ENCODE measurements at regions not wholly inside any gene's neighbourhood (a gene's known extent, or its start where the extent isn't known, plus 50 kb on each side); places are given as distances from the start of the nearest gene placed in this dataset.

- no peak for TF ChIP-seq CTCF (IDR thresholded peaks at IDR 0.05)
- 33 to 36% methylated on average over 2 of the region's 2 CpGs for WGBS, 2 donors
- no peak for ATAC-seq
Observed at GRCh38 chr2:139033300-139033699, 253.1 kb upstream of the NXPH2 start.

GRCh38 chr2:139031722-139032121 lies 251.5 kb upstream of the NXPH2 start:
- Histone ChIP-seq H3K4me1 (no peaks in the 10 kb centered on the region), H3K27ac (no peak overlapping the region), H3K9me3 (peaks cover 0 to 17% (median 0%) of the 10 kb centered on the region in 11 donors), H3K36me3 (no peaks in the 10 kb centered on the region), H3K4me3 (no peak overlapping the region), H3K27me3 (no peaks in the 10 kb centered on the region)
- intact Hi-C loops (cut with DNase I), result no loop called here
- no peak for TF ChIP-seq CTCF (IDR thresholded peaks at IDR 0.05)
- DNase-seq (no peak), ATAC-seq (peak in 2 of 8 donors; percentile 29 to 59)

More at GRCh38 chr2:139033300-139033699, 253.1 kb upstream of the NXPH2 start:
- Histone ChIP-seq H3K4me1 (no peaks in the 10 kb centered on the region), H3K27me3 (no peaks in the 10 kb centered on the region), H3K27ac (no peak overlapping the region), H3K4me3 (no peak overlapping the region), H3K9me3 (peaks cover 0 to 17% (median 0%) of the 10 kb centered on the region in 11 donors), H3K36me3 (no peaks in the 10 kb centered on the region)
- peak in 1 of 2 donors; percentile 11 for DNase-seq
- intact Hi-C loops (cut with DNase I), result no loop called here

GRCh38 chr2:139020287-139020686 lies 240.1 kb upstream of the NXPH2 start:
- DNase-seq, result no peak
- Histone ChIP-seq H3K36me3 (no peaks in the 10 kb centered on the region), H3K4me1 (no peaks in the 10 kb centered on the region), H3K27me3 (no peaks in the 10 kb centered on the region), H3K9me3 (peaks cover 0 to 44% (median 14%) of the 10 kb centered on the region in 11 donors), H3K27ac (no peak overlapping the region), H3K4me3 (no peak overlapping the region)
- no peak for TF ChIP-seq CTCF (IDR thresholded peaks at IDR 0.05)
- ATAC-seq, result no peak
- 70 to 80% methylated on average over 1 of the region's 1 CpG for WGBS, 2 donors
- intact Hi-C loops (cut with DNase I), result no loop called here

GRCh38 chr2:139018252-139018651 lies 238.1 kb upstream of the NXPH2 start:
- Histone ChIP-seq H3K27me3 (no peaks in the 10 kb centered on the region), H3K27ac (no peak overlapping the region), H3K36me3 (no peaks in the 10 kb centered on the region), H3K4me3 (no peak overlapping the region), H3K9me3 (peaks cover 0 to 56% (median 14%) of the 10 kb centered on the region in 11 donors), H3K4me1 (no peaks in the 10 kb centered on the region)
- no peak for DNase-seq
- no peak for TF ChIP-seq CTCF (IDR thresholded peaks at IDR 0.05)
- intact Hi-C loops (cut with DNase I), result no loop called here
- 64 to 86% methylated on average over 2 of the region's 2 CpGs for WGBS, 2 donors
- ATAC-seq, result no peak
